CD4-positive, alpha-beta T cell treated with Interleukin-4 for 1 hour (primary cell): ENCODE measurements at regions not wholly inside any gene's neighbourhood (a gene's known extent, or its start where the extent isn't known, plus 50 kb on each side); places are given as distances from the start of the nearest gene placed in this dataset.

Experiments used
- DNase-seq, 2 donors: peaks; one replicate each; pipeline ENCODE4 v3.0.0-alpha.2; 2020 to 2022

DNA sequence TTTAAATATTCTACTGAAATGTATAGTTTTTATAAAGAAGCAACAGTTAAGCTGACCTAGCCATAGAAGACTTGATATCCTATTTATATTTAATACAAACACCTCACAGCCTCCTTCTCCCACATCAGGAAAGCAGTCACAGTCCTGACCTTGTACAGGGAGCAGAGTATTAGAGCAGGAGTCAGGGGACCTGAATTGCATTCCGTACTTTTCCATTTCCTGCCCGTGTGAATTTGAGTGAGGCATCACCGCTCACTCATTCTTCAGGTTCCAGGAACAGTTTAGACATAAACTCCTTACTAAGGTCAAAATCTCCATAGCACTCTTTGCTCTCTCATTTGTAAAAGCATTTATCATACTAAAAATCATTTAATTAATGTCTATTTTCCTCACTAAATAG lies 482.5 kb upstream of the FAT3 start:
- no peak for DNase-seq

GRCh38 chr11:91731051-91731450 lies 493.6 kb upstream of the FAT3 start:
- DNase-seq: no peak

DNA sequence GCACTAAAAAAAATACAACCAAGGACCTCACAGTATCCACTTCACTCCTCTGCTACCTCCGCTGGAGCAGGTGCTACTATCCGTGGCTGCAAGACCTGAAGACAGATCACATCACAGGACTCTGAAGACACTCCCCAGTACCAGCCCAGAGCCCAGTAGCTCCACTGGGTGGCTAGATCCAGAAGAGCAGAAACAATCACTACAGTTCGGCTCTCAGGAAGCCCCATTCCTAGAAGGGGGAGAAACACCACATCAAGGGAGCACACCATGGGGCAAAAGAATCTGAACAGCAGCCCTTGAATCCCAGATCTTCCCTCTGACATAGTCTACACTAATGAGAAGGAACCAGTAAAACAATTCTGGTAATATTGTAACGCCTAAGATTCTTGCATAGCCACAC lies 494.0 kb upstream of the FAT3 start:
- DNase-seq: no peak

DNA sequence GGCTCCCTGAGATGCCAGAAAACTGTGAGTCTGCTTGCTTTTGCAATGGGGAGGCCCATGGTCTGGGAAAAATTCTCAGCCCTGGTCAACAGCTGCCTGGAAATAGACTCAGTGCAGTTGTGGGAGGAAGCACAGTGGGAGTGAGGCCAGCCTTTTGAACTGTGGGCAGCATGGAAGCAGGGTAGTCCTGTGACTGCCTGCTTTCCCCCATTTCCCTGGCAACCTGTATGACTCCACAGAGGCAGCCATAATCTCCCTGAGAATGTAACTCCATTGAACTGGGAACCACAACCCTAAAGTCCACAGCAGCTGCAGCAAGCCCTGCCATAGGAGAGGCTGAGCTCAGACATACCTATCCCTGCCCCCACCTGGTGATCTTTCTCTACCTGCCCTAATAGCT lies 494.6 kb upstream of the FAT3 start:
- no peak for DNase-seq

DNA sequence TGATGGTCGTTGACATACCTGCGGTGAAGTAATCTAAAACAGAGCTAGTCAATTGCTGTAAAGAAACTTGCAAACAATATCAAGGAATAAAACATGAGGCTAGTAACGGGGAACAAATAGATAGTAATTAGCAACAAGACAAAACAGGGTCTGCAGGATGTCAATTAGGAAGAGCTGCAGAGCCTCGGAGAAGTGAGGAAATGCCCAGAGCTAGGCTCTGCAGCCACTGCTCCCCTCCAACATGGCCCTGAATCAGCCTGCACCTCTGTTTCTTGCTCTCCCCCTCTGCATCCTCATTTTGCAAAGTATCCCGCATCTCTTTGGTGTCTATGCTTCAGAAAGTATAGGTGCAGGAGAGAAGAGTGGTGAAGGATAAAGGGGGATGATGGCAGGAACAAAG lies 507.4 kb upstream of the FAT3 start:
- DNase-seq: no peak

DNA sequence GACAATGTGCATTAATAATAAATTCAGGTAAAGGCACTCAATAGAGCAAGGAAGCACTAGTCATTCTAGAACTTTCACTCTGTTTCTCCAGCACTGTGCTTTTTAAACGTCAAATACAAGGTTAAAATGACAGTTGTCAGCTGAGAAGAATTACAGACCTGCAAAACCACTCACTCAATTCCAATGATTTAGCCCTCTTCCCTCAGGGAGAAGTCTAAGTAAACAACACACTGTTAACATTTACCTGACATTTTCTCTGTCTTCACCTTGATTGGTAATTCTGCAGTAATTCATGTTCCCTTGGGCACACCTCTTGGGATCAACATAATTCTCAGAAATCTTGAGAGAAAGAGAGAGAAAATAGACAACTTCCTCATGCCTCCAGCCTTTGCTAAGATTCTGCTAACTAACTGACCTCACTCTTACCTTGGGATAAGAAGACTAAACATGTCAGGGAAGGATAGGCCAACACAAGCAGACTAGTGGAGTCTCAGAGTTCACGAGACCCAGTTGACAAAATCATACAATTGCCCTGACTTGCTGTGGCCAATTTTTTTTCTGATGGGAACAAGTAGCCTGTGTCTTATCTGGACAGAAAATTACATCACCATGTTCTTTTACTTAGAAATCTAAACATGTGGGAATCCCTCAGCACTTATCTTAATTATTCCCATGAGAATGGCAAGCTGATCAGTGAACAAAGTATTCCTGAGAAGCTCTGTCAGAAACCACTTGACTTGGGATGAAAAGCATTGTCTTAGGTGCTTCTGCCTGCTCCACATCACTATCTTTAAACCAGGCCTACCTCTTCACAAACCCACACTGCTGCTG lies 516.8 kb upstream of the FAT3 start:
- DNase-seq: no peak

- no peak for DNase-seq
These were observed 521.6 kb upstream of the FAT3 start for GRCh38 chr11:91703042-91703441.

GRCh38 chr11:91700854-91701253 lies 523.8 kb upstream of the FAT3 start:
- no peak for DNase-seq

DNA sequence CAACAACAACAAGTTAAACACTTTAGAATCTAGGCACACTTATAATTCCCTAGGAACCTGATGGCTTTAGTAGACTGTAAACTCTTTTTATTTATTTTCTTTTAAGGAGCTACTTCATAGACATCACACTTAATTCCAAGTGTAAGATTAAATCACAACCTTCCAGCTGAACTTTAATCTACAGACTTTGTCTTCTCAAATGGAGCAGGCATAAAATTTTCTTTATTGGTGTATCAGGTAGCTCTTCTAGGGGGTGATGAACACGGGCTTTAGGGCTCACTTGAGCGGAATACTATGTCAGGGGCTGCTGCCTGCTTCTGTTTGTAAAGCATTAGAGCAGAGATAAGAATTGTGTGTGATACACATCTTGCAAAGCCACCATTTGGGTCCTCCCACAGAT lies 525.8 kb upstream of the FAT3 start:
- DNase-seq: no peak

- no peak for DNase-seq
These were observed 530.3 kb upstream of the FAT3 start for GRCh38 chr11:91694331-91694730.

GRCh38 chr11:91691872-91692271 lies 532.7 kb upstream of the FAT3 start:
- no peak for DNase-seq

DNA sequence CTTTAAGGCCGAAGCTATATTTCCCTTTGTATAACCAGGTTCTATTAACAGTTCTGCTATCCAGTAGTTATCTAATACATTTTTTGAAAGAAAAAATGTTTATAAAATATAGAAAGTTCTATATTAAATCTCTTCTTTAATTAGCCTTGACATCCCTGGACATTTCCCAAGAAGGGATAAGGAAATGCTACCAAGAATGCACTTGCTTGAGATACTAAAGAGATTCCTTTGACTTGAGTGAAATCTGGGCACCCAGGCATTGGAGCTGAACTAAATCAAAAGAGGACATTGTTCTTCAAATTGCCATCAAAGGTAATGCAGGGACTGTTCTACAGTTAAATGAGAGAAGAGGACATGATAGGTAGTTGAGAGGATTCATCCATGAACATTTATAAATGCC lies 535.9 kb upstream of the FAT3 start:
- DNase-seq: no peak

- no peak for DNase-seq
These were observed 537.9 kb upstream of the FAT3 start for GRCh38 chr11:91686700-91687099.

- no peak for DNase-seq
These were observed 538.3 kb upstream of the FAT3 start for GRCh38 chr11:91686281-91686680.

DNA sequence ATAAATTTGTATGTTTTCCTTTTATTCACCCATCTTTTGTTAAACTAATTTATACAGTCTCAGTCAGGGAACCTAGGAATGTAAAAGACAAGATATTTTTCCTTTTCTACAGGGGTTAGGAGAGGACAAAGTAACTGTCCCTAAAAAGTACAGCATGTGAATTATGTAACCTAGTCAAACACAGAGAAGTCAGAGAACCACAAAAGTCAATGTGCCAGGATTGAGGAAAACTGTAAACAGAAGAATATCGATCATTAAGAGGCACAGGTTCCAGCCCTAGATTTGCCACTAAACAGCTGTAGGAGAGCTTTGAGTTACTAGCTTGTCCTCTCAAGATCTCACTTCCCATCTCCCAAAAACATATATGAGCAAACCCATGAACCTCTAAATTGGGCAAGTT lies 550.9 kb upstream of the FAT3 start:
- DNase-seq: no peak

DNA sequence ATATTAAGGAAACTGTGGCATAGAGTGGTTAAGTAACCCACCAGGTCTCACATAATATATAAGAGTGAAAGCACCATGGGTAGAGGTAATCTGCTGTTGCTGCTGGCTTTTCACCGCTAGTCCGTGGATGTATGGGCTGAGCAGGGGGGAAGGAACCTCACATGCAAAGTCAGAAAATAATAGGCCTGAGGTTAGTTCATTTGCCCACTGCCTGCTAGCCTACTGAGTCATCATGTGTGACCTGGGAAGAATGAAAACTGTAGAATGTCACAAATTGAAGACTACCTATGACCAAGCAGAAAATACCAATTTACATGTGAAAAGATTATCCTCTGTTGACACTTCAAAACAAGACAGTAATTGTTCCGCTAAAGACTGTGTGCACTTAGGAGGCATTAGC lies 560.1 kb upstream of the FAT3 start:
- DNase-seq: no peak

DNA sequence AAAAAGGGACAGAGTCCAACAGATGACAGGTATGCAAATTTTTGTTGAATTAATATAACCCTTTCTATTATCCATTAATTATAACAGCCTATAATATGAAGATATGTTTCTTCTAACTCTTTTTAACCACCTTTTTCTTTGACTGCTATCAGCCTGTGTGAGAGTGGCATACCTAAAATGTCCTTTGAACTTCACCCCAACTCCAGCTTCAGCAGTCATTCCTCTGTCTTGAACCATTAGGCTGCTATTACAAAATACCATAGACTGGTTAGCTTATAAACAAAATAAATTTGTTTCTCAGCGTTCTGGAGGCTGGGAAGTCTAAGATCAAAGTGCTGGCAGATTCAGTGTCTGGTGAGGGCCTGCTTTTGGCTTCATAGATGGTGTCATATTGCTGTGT lies 564.6 kb upstream of the FAT3 start:
- no peak for DNase-seq

GRCh38 chr11:91654686-91655085 lies 569.9 kb upstream of the FAT3 start:
- DNase-seq: no peak

- no peak for DNase-seq
These were observed 571.4 kb upstream of the FAT3 start for GRCh38 chr11:91653079-91653754.

GRCh38 chr11:91650802-91651201 lies 573.8 kb upstream of the FAT3 start:
- DNase-seq: no peak

DNA sequence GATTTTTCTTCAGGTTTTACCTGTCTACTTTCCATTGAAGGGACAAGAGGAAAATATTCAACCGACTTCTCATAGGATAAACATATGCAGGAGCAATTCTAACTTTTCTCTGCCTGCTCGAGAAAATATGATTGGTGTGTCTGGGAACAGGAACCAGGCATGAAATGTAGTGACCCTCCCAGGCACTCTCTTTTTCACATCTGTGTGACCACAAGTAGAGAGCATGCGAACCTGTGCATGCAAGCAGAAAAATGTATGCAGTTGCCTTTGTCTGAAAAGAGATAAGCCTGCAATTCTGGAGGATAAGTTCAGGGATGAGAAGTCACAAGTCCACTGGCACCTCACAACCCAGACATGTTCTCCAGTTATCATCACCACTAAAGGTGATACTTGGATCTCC lies 583.5 kb upstream of the FAT3 start:
- DNase-seq: no peak

GRCh38 chr11:91639359-91639758 lies 585.3 kb upstream of the FAT3 start:
- no peak for DNase-seq

GRCh38 chr11:91630916-91631673 lies 593.5 kb upstream of the FAT3 start:
- DNase-seq: no peak

DNA sequence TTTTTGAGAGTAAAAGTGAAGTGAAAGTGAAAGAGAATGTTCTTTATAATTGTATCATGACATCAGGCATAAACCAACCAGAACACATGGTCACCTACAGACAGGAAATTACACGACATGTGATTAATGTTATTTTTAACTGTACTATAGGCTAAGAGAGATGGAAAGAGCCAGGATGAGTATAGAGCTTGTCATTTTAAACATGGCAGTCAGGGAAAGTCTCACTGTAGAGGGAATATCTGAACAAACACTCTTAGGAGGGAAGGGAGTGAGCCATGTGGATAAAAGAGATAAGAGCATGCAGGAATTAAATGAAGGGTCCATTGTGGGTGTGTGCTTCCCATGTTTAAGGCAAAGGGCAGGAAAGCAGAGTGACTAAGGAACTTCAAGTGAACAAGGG lies 599.1 kb upstream of the FAT3 start:
- DNase-seq: no peak
